ENCODE measurements at regions not wholly inside any gene's neighbourhood (a gene's known extent, or its start where the extent isn't known, plus 50 kb on each side); places are given as distances from the start of the nearest gene placed in this dataset.

GRCh38 chr6:149184523-149184922, 133.0 kb upstream of the TAB2 start:
- TF ChIP-seq GATA2 (IDR thresholded peaks at IDR 0.05; ENCODE audit: low read depth, low read length) (no peak), GATA3 (IDR thresholded peaks at IDR 0.05; ENCODE audit: low read depth, low read length) (no peak)

DNA sequence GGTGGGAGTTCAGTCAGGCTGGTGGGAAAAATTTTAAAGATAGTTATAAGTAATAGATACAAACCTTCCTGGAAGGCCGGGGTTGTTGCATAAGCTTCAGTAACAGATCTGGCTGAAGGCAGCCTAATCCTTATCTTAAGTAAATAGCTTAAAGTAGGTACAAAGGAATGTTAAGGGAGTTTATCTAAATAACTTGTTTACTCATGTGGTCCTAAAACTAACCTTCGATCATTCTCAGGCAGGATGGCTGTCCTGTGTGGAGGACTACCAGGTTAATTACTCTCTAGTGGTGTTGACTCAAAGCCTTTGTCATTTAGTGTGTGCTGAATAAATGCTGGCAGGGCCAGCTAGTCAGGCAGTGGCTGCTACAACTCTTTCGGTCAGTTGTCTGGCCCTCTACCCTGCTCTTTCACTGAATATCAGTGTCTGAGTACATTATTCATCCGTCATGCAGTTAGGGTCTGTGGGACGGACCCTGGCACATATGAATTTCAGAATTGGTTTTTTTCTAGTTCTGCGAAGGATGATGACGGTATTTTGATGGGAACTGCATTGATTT, 131.6 kb upstream of the TAB2 start:
- TF ChIP-seq GATA2 (IDR thresholded peaks at IDR 0.05; ENCODE audit: low read depth, low read length) (no peak), GATA3 (IDR thresholded peaks at IDR 0.05; ENCODE audit: low read depth, low read length) (no peak)

DNA sequence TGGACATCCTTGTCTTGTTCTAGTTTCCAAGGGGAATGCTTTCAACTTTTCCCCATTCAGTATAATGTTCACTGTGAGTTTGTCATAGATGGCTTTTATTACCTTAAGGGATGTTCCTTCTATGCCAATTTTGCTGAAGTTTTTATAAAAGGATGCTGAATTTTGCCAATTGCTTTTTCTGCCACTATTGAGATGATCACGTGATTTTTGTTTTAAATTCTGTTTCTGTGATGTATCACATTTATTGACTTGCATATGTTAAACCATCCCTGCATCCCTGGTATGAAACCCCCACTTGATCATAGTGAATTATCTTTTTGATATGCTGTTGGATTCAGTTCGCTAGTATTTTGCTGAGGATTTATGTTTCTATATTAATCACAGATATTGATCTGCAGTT, 130.6 kb upstream of the TAB2 start:
- TF ChIP-seq GATA3 (IDR thresholded peaks at IDR 0.05; ENCODE audit: low read depth, low read length) (no peak), GATA2 (IDR thresholded peaks at IDR 0.05; ENCODE audit: low read depth, low read length) (no peak)

- TF ChIP-seq GATA3 (IDR thresholded peaks at IDR 0.05; ENCODE audit: low read depth, low read length), result no peak
- no peak for TF ChIP-seq GATA2 (IDR thresholded peaks at IDR 0.05; ENCODE audit: low read depth, low read length)
These were observed 127.2 kb upstream of the TAB2 start for GRCh38 chr6:149190224-149190831.

GRCh38 chr6:149194820-149195558, 122.5 kb upstream of the TAB2 start:
- no peak for TF ChIP-seq GATA2 (IDR thresholded peaks at IDR 0.05; ENCODE audit: low read depth, low read length)
- TF ChIP-seq GATA3 (IDR thresholded peaks at IDR 0.05; ENCODE audit: low read depth, low read length), result no peak

- TF ChIP-seq GATA3 (IDR thresholded peaks at IDR 0.05; ENCODE audit: low read depth, low read length) (no peak), GATA2 (IDR thresholded peaks at IDR 0.05; ENCODE audit: low read depth, low read length) (no peak)
These were observed 121.4 kb upstream of the TAB2 start for GRCh38 chr6:149196091-149196490.

DNA sequence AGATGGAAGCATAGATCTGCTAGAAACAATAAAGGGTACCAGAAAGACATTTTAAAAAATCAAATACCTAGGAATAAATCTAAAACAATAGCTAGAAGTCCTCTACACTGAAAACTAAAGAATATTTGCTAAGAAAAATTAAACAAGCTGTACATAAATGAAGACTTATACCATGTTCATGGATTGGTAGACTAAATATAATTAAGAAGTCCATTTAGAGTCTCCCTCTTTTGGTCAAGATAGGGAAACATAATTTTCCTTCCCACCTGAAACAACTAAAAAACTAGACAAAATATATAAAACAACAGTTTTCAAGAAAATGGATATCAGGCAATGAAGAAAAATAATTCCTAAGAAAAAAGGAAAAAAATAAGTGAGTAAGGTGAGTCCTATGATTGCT, 120.0 kb upstream of the TAB2 start:
- TF ChIP-seq GATA2 (IDR thresholded peaks at IDR 0.05; ENCODE audit: low read depth, low read length) (no peak), GATA3 (IDR thresholded peaks at IDR 0.05; ENCODE audit: low read depth, low read length) (no peak)

DNA sequence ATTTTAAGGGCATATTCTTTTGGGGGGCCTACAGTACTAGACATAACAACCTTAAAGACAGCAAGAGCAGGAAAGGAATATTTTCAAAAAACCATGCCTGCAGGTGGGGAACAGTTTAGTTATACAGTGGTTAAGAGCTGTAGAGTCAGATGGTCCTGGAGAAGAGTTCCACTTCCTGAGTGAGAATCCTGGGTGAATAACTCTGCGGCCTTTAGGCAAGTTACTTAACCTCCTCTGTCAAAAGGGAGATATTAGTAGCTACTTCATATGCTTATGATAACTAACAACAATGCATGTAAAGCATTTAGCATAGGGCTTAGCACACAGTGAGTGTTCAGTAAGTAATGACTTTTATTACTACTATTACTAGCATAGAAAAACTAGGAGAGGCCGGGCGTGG, 119.2 kb upstream of the TAB2 start:
- no peak for TF ChIP-seq GATA3 (IDR thresholded peaks at IDR 0.05; ENCODE audit: low read depth, low read length)
- TF ChIP-seq GATA2 (IDR thresholded peaks at IDR 0.05; ENCODE audit: low read depth, low read length), result no peak

- TF ChIP-seq GATA3 (IDR thresholded peaks at IDR 0.05; ENCODE audit: low read depth, low read length) (peak; percentile 47; the same call in 1 of the 2 replicates), GATA2 (IDR thresholded peaks at IDR 0.05; ENCODE audit: low read depth, low read length) (peak; percentile 66)
These were observed 117.1 kb upstream of the TAB2 start for GRCh38 chr6:149200282-149200945.

- no peak for TF ChIP-seq GATA3 (IDR thresholded peaks at IDR 0.05; ENCODE audit: low read depth, low read length)
- TF ChIP-seq GATA2 (IDR thresholded peaks at IDR 0.05; ENCODE audit: low read depth, low read length), result no peak
These were observed 116.3 kb upstream of the TAB2 start for GRCh38 chr6:149201068-149201655.

DNA sequence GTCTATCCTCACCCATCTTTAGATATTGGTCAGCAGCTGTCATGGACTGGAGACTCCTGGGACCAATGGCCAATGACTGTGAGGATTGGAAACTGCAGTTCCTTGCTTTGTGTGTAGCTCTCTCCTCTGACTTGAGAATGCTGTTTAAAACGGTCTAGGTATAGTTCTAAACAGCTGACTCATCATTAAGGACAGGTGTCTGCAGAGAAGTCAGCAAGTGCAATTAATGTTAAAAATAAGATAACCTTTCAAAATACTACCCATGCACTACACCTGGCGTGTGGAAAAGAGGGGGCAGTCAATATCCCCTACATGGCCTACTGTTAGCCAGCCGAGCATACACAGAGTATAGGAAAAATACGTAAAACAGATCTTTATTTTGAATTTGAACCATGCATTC, 115.4 kb upstream of the TAB2 start:
- no peak for TF ChIP-seq GATA3 (IDR thresholded peaks at IDR 0.05; ENCODE audit: low read depth, low read length)
- TF ChIP-seq GATA2 (IDR thresholded peaks at IDR 0.05; ENCODE audit: low read depth, low read length), result no peak

DNA sequence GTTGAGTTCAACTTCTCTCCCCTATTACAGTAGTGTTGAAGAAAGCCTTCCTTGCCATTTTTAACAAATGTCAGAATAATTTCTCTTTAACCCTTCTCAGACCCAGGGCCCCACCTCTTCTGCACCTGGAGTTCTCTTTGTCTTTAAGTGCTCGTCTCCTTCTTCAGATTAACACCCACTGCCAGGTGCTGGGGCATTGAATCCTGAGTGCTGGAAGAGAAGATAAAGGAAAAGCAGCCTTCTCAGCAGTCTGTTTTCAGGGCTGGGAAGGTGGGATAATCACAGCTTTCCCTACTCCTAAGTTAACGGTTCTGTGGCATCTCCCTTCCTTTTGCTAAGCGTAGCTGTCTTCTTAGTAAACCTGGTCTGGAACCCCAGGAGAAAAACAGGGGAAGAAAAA, 114.6 kb upstream of the TAB2 start:
- TF ChIP-seq GATA3 (IDR thresholded peaks at IDR 0.05; ENCODE audit: low read depth, low read length), result no peak
- TF ChIP-seq GATA2 (IDR thresholded peaks at IDR 0.05; ENCODE audit: low read depth, low read length), result no peak

DNA sequence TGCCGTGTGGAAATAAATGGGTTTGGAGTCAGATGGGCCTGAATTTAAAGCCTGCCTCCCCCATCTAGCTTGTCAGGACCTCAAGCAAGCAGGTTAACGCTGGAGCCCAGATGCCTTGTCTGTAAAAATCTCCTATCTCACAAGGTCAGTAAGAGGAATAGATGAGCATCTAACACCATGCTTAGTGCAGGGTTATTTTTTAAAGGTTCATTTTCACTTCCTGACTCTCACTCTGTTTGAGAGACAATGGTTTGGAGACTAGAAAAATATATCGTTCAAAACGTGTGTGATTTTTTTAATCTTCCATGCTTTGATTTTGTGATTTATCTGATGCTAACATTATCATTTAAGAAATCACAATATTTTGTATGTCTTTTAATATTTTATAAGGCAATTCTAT, 114.0 kb upstream of the TAB2 start:
- TF ChIP-seq GATA3 (IDR thresholded peaks at IDR 0.05; ENCODE audit: low read depth, low read length) (no peak), GATA2 (IDR thresholded peaks at IDR 0.05; ENCODE audit: low read depth, low read length) (peak; percentile 15; the same call in 1 of the 2 replicates)

- TF ChIP-seq GATA2 (IDR thresholded peaks at IDR 0.05; ENCODE audit: low read depth, low read length) (no peak), GATA3 (IDR thresholded peaks at IDR 0.05; ENCODE audit: low read depth, low read length) (no peak)
These were observed 109.3 kb upstream of the TAB2 start for GRCh38 chr6:149208134-149208601.
